Astrocyte (in vitro differentiated cells and primary cell): ENCODE measurements at regions not wholly inside any gene's neighbourhood (a gene's known extent, or its start where the extent isn't known, plus 50 kb on each side); places are given as distances from the start of the nearest gene placed in this dataset.

ENCODE experiments used
- DNase-seq: peaks from one replicate; pipeline ENCODE4 v3.0.0-alpha.2; 2010; ENCODE audit warnings: low read depth
- FAIRE-seq: peaks from 2 replicates; lab custom pipeline; 2011; peaks lifted over from hg19 to GRCh38; lab: Jason Lieb, UNC
- H2AFZ ChIP-seq: 2 replicates; pipeline ENCODE4 v1.6.0; 2012; ENCODE audit warnings: low read depth, low read length, inconsistent platforms
- H3K27ac ChIP-seq: 2 replicates; pipeline ENCODE4 v1.5.1; 2011; ENCODE audit warnings: low read depth, low read length, inconsistent platforms
- H3K27me3 ChIP-seq: 2 replicates; pipeline ENCODE4 v1.6.0; 2011; ENCODE audit warnings: low read length, inconsistent platforms; ENCODE audit not compliant: insufficient read depth
- H3K36me3 ChIP-seq: 2 replicates; pipeline ENCODE4 v1.5.1; 2011; ENCODE audit warnings: low read length, inconsistent platforms; ENCODE audit not compliant: insufficient read depth
- H3K4me1 ChIP-seq: 2 replicates; pipeline ENCODE4 v1.5.1; 2011; ENCODE audit warnings: low read length, inconsistent platforms; ENCODE audit not compliant: insufficient read depth
- H3K4me2 ChIP-seq: 2 replicates; pipeline ENCODE4 v1.6.0; 2012; ENCODE audit warnings: low read length, inconsistent platforms
- H3K4me3 ChIP-seq: 2 replicates; pipeline ENCODE4 v1.5.1; 2011; ENCODE audit warnings: low read depth, mild to moderate bottlenecking, low read length, inconsistent platforms; ENCODE audit not compliant: insufficient read depth
- H3K79me2 ChIP-seq: 2 replicates; pipeline ENCODE4 v1.6.0; 2012; ENCODE audit warnings: mild to moderate bottlenecking, low read length, inconsistent platforms; ENCODE audit not compliant: insufficient read depth
- H3K9ac ChIP-seq: 2 replicates; pipeline ENCODE4 v1.6.0; 2012; ENCODE audit warnings: mild to moderate bottlenecking, low read length, inconsistent platforms
- H3K9me3 ChIP-seq: 2 replicates; pipeline ENCODE4 v1.5.1; 2012; ENCODE audit warnings: low read depth, mild to moderate bottlenecking, low read length, inconsistent platforms; ENCODE audit not compliant: insufficient read depth
- H4K20me1 ChIP-seq: 2 replicates; pipeline ENCODE4 v1.6.0; 2012; ENCODE audit warnings: low read length, inconsistent platforms; ENCODE audit not compliant: insufficient read depth
- H3K27ac Mint-ChIP-seq: one replicate; pipeline ENCODE4 v1.8.0; 2021; ENCODE audit warnings: mild to moderate bottlenecking, mixed read lengths; ENCODE audit not compliant: unreplicated experiment
- H3K27me3 Mint-ChIP-seq: one replicate; pipeline ENCODE4 v1.8.0; 2021; ENCODE audit warnings: low read depth, mixed read lengths; ENCODE audit not compliant: unreplicated experiment
- H3K36me3 Mint-ChIP-seq: one replicate; pipeline ENCODE4 v1.8.0; 2021; ENCODE audit warnings: low read depth, mixed read lengths; ENCODE audit not compliant: unreplicated experiment
- H3K4me1 Mint-ChIP-seq: one replicate; pipeline ENCODE4 v1.8.0; 2021; ENCODE audit warnings: low read depth, mixed read lengths; ENCODE audit not compliant: unreplicated experiment
- H3K4me3 Mint-ChIP-seq: one replicate; pipeline ENCODE4 v1.8.0; 2021; ENCODE audit warnings: mild to moderate bottlenecking, moderate library complexity, mixed read lengths; ENCODE audit not compliant: unreplicated experiment
- H3K9me3 Mint-ChIP-seq: one replicate; pipeline ENCODE4 v1.8.0; 2021; ENCODE audit warnings: mild to moderate bottlenecking, mixed read lengths; ENCODE audit not compliant: unreplicated experiment
- EZH2 ChIP-seq: IDR thresholded peaks from 2 replicates; pipeline ENCODE4 v1.6.1; 2012; ENCODE audit warnings: mild to moderate bottlenecking, low read length, inconsistent platforms; ENCODE audit not compliant: insufficient read depth
- TF ChIP-seq, protein P1 (sequence below): IDR thresholded peaks from 2 replicates; pipeline ENCODE4 v1.5.1; 2011; ENCODE audit warnings: low read depth, mild to moderate bottlenecking, inconsistent platforms, low read length, moderate library complexity; ENCODE audit not compliant: insufficient read depth

DNA sequence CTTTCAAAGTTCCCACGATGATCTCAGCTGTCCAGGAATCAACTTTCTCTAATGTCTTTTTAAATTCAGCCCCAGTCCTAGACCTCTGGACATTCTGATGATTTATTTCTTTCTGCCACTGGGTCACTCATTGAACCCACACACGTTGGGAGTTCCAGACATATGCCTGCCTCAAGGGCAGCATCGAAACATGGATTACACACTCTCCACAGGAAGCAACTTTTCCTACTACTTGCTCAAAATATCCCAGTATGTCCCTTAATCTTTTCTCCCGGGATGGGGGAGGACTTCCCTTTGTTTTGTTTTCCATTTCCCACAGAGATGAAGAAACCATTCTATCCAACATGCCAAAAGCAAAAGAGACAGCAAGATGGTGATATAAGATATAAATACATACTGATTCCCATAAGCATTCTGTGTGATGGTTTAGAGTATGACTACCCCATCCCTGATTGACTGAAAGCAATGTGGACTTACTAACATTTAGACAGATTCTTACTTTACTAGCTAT, 79.8 kb upstream of the PPARGC1A start:
- no peak for TF ChIP-seq EZH2
- TF ChIP-seq, protein P1, sequence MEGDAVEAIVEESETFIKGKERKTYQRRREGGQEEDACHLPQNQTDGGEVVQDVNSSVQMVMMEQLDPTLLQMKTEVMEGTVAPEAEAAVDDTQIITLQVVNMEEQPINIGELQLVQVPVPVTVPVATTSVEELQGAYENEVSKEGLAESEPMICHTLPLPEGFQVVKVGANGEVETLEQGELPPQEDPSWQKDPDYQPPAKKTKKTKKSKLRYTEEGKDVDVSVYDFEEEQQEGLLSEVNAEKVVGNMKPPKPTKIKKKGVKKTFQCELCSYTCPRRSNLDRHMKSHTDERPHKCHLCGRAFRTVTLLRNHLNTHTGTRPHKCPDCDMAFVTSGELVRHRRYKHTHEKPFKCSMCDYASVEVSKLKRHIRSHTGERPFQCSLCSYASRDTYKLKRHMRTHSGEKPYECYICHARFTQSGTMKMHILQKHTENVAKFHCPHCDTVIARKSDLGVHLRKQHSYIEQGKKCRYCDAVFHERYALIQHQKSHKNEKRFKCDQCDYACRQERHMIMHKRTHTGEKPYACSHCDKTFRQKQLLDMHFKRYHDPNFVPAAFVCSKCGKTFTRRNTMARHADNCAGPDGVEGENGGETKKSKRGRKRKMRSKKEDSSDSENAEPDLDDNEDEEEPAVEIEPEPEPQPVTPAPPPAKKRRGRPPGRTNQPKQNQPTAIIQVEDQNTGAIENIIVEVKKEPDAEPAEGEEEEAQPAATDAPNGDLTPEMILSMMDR, result no peak
- Mint-ChIP-seq H3K36me3 (no peaks in the 10 kb centered on the region), H3K4me1 (peaks cover 8% of the 10 kb centered on the region), H3K9me3 (no peaks in the 10 kb centered on the region), H3K4me3 (no peak overlapping the region), H3K27me3 (peaks cover 2% of the 10 kb centered on the region), H3K27ac (no peak overlapping the region)
- H3K9ac ChIP-seq, result no peak overlapping the region
- H3K4me1 ChIP-seq, result no peaks in the 10 kb centered on the region
- no peaks in the 10 kb centered on the region for H3K79me2 ChIP-seq
- no peaks in the 10 kb centered on the region for H3K9me3 ChIP-seq
- FAIRE-seq, result no peak
- H2AFZ ChIP-seq, result no peak overlapping the region
- H3K4me2 ChIP-seq, result no peak overlapping the region
- no peak for DNase-seq
- no peaks in the 10 kb centered on the region for H4K20me1 ChIP-seq
- H3K27ac ChIP-seq, result no peak overlapping the region
- H3K36me3 ChIP-seq, result no peaks in the 10 kb centered on the region
- H3K4me3 ChIP-seq, result no peak overlapping the region
- no peaks in the 10 kb centered on the region for H3K27me3 ChIP-seq

DNA sequence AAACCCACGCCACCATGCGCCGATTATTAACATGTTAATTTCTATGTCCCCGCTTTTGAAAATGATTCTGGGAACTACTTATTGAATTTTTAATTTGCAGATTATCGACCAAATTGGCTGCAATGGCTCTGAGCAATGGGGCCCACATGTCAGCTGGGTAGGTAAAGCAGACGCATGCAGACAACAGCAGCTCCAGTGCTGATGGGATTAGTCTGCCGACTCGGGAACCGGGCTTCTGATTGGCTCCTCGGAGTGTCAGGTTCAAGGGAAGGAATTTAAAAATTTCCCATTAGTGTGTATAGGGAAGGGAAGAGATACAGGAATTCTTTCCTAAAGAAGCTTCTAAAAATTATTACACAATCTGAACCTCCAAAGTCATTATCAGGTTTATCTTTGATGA, 77.4 kb upstream of the PPARGC1A start:
- Histone ChIP-seq H3K79me2 (no peaks in the 10 kb centered on the region), H3K27me3 (peaks cover 4% of the 10 kb centered on the region), H3K36me3 (no peaks in the 10 kb centered on the region), H3K4me2 (no peak overlapping the region), H3K9me3 (no peaks in the 10 kb centered on the region), H3K4me1 (no peaks in the 10 kb centered on the region), H4K20me1 (no peaks in the 10 kb centered on the region), H3K9ac (no peak overlapping the region), H3K27ac (no peak overlapping the region), H2AFZ (no peak overlapping the region), H3K4me3 (no peak overlapping the region)
- H3K4me3 Mint-ChIP-seq, result no peak overlapping the region
- FAIRE-seq (no peak), DNase-seq (no peak)
- peaks cover 8% of the 10 kb centered on the region for H3K4me1 Mint-ChIP-seq
- H3K27me3 Mint-ChIP-seq, result peaks cover 6% of the 10 kb centered on the region
- no peak for TF ChIP-seq EZH2
- TF ChIP-seq, protein P1, result no peak
- H3K36me3 Mint-ChIP-seq, result no peaks in the 10 kb centered on the region
- H3K9me3 Mint-ChIP-seq, result peaks cover 3% of the 10 kb centered on the region
- no peak overlapping the region for H3K27ac Mint-ChIP-seq

DNA sequence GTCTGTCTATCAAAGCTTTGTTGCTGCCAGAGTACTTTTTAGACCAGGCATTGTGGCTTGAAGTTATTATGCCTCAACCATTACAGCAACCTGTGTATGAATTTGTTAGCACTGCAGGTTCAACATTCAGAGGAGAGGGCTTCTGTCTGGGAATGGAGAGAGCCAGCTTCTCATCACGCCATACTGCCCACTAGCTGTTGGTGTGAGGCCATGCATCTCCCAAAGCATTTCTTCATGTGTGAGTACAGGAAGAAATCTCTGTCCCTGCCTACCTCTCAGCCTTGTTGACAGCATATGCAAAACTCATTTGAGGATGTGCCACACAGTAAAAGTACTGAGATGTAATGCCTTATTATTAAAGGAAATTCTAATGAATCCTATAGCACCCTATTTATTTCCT, 76.9 kb upstream of the PPARGC1A start:
- Mint-ChIP-seq H3K4me1 (peaks cover 7% of the 10 kb centered on the region), H3K36me3 (no peaks in the 10 kb centered on the region), H3K27ac (no peak overlapping the region), H3K27me3 (peaks cover 6% of the 10 kb centered on the region), H3K9me3 (peaks cover 3% of the 10 kb centered on the region), H3K4me3 (no peak overlapping the region)
- Histone ChIP-seq H2AFZ (no peak overlapping the region), H4K20me1 (no peaks in the 10 kb centered on the region), H3K4me3 (no peak overlapping the region), H3K27ac (no peak overlapping the region), H3K36me3 (no peaks in the 10 kb centered on the region), H3K4me1 (no peaks in the 10 kb centered on the region), H3K9ac (no peak overlapping the region), H3K4me2 (no peak overlapping the region), H3K9me3 (no peaks in the 10 kb centered on the region), H3K79me2 (no peaks in the 10 kb centered on the region), H3K27me3 (peaks cover 4% of the 10 kb centered on the region)
- FAIRE-seq (no peak), DNase-seq (no peak)
- no peak for TF ChIP-seq EZH2
- TF ChIP-seq, protein P1, result peak; percentile 19
